ENCODE measurements at regions not wholly inside any gene's neighbourhood (a gene's known extent, or its start where the extent isn't known, plus 50 kb on each side); places are given as distances from the start of the nearest gene placed in this dataset.
"Not testable (repeated sequence)": the region's sequence is repeated elsewhere in the genome, so short reads cannot be mapped to it uniquely, and the experiment has no call there.

DNA sequence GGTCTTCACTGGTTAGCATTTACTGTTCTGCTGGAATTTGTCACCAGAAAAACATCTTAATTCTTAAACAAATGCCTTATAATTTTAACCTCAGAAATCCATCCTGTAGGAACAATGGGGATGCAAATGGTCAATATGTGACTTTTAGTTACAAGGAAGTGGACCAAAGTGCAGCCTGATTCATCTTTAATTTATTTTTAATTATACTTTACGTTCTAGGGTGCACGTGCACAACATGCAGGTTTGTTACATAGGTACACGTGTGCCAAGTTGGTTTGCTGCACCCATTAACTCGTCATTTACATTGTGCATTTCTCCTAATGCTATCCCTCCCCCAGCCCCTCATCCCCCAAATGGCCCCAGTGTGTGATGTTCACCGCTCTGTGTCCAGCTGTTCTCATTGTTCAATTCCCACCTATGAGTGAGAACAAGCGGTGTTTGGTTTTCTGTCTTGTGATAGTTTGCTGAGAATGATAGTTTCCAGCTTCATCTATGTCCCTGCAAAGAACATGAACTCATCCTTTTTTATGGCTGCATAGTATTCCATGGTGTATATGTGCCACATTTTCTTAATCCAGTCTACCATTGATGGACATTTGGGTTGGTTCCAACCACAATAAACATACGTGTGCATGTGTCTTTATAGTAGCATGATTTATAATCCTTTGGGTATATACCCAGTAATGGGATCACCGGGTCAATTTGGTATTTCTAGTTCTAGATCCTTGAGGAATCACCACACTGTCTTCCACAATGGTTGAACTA, 262.5 kb upstream of the PTGER4 start:
- DNase-seq; in situ Hi-C loops (cut with HindIII; ENCODE audit: low pct_ligation_motif_present, low pct_unique_long_range_greater_than_20kb, low sequenced_read_pairs): not testable (repeated sequence)

DNA sequence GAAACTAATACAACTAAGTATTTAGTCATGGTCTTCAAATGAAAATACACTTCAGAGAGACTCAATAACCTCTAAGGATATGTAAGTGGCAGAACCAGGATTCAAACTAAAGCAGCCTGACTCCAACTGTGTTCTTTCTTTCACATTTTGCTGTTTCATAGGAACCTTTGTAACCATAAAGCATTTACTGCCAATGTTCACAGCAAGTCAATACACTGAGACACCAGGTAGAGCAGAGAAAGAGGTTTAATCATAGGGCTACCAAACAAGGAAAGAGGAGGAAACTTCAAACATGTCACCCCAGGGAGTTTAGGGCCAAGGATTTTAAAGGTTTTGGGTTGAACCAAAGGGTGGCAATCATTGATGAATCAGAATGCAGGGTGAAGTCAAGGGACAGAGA, 263.1 kb upstream of the PTGER4 start:
- in situ Hi-C loops (cut with HindIII; ENCODE audit: low pct_ligation_motif_present, low pct_unique_long_range_greater_than_20kb, low sequenced_read_pairs), result no loop called here
- DNase-seq, result no peak

DNA sequence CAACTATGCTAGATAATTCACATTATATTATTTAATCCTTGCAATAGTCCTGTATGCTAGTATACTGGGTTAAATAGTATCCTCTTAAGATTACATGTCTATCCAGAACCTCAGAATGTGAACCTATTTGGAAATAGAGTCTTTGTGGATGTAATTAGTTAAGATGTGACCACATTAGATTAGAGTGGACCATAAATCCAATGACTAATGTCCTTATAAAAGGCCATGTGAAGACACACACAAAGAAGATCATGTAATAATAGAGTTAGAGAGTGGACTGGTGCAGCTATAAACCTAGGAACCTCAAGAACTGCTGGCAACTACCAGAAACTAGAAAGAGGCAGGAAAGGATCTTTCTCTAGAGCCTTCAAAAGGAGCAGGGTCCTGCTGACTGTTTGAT, 263.6 kb upstream of the PTGER4 start:
- DNase-seq, result no peak

DNA sequence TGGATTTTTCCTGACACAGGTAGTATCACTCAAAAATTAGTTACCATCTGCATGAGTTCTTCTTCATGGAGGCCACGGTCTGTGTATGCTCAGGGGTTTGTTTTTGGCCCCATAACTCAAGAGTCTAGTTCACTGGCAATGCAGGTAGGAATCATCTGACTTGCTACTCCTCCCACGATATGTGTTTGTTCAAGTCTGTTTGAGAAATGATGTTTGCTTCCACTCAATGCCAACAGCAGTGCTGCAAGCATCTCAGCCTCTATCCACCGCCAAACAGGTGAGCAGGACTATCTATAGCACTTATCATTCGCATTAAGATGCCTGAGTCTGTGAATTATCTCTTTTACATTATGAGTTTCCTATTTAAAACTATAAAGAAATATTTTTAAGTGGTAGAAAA, 264.8 kb upstream of the PTGER4 start:
- in situ Hi-C loops (cut with HindIII; ENCODE audit: low pct_ligation_motif_present, low pct_unique_long_range_greater_than_20kb, low sequenced_read_pairs), result no loop called here
- DNase-seq, result no peak

More for the DNA sequence above, 263.6 kb upstream of the PTGER4 start:
- in situ Hi-C loops (cut with HindIII; ENCODE audit: low pct_ligation_motif_present, low pct_unique_long_range_greater_than_20kb, low sequenced_read_pairs), result no loop called here

DNA sequence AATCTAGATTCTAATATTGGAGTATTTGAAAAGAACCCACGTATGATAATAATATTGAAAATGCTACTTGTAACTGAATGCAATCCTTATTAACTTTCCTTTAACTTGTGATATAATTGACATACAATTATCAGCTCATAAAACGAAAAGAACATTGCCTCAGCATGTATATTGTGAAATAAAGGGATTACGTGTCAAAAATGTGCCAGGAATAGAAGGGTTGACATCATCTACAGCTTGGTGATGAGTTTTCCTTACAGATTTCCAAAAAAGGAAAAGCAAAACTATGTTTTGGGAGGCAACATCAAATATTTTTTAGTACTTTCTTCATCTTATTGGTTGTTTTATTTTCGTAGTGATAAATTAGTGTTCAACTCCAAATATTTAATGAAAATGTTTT, 266.0 kb upstream of the PTGER4 start:
- no peak for DNase-seq
- in situ Hi-C loops (cut with HindIII; ENCODE audit: low pct_ligation_motif_present, low pct_unique_long_range_greater_than_20kb, low sequenced_read_pairs), result no loop called here

DNA sequence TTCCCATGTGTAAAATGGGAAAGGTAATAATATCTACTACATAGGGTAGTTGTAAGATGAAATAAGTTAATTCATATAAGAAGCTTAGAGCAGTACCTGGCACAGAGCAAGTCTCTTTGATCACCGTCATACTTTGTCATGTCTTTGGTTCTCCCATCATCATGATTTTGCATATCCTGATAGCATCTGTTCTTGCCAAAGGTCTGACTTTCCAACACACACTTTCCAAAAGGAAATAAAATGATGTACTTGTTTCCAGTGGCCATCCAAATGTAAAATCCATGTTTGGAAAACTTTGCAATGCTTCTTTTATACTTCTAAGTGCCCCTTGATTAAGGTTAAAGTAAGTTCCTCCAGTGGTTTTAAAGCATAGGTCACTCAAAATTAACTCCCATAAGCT, 266.9 kb upstream of the PTGER4 start:
- DNase-seq, result no peak
- in situ Hi-C loops (cut with HindIII; ENCODE audit: low pct_ligation_motif_present, low pct_unique_long_range_greater_than_20kb, low sequenced_read_pairs), result no loop called here

DNA sequence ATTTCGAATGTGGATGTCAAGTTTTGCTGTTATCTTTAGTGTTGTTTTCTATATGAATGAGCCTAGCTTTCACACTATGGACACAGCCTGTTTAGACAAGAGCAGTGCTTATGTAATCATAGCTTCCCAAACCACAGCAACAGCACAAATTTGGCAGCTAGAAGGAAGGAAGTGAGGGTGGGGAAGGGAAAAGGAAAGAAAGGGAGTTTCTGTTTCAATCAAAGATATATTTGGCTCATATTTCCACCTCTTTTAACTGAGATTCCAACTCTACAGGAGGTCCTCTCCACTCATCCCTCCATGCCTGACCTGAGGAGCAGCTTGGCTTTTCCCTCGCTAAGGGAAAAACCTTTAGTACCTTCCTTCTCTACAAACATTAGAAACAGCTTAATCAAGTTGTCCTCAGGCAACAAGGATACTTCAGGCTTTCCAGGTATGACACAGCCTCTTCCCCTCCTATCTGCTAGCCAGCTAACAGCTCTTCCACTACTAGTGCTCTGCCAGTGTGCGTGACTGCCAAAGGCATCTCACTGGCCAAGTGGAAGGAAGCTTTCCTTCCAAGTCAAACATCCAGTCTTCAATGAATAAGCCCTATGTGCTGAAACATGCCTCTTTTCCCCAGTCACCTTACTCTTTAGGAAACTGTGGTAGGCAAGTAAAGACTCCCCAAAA, 268.6 kb upstream of the PTGER4 start:
- DNase-seq, result no peak
- in situ Hi-C loops (cut with HindIII; ENCODE audit: low pct_ligation_motif_present, low pct_unique_long_range_greater_than_20kb, low sequenced_read_pairs), result no loop called here

DNA sequence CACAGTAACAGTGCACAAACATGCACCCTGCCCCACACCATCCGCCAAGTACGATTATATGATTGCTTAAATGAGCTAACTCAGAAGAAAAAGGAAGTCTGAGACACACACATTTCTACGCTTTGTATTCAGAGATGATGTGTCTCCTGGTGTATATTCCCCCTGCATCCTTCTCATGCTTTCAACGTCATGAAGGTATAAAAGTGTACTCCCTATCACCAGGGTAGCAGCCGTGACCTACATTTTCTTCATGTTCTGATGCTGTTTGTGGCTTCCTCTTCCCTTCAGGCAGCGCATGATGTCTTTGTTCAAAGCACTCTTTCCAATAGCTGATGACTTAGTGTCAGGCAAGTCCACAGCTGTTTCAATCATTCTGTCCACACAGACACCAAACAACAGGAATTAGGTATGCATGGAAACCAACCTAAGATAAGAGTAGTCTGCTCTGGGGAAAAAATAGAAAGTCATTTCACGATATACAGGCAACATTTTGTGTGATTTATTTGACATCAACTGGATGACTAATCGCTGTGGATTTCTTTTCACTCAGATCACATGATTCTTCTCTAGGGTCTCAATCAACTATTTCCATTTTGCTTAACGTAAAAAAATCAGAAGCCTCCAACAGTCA, 269.4 kb upstream of the PTGER4 start:
- DNase-seq, result no peak
- in situ Hi-C loops (cut with HindIII; ENCODE audit: low pct_ligation_motif_present, low pct_unique_long_range_greater_than_20kb, low sequenced_read_pairs), result no loop called here

DNA sequence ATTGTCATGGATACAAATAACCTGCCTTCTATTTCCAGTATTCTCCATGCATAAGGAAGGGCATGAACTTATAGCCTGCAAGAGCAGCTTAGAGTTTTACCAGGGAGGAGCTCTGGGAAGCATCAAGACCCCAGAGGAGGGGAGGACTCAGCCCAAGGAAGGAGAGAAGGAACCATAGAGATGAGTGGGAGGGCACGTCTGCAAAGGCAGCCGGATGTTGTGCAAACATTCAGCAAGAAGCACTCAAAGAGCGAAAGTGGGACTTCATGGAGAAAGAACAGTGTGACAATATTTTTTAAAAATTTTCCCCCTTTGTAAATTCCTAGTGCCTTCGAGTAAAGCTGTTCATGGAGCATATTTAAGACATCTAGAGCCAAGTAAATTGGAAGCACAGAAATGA, 270.1 kb upstream of the PTGER4 start:
- DNase-seq, result no peak
- in situ Hi-C loops (cut with HindIII; ENCODE audit: low pct_ligation_motif_present, low pct_unique_long_range_greater_than_20kb, low sequenced_read_pairs), result no loop called here

DNA sequence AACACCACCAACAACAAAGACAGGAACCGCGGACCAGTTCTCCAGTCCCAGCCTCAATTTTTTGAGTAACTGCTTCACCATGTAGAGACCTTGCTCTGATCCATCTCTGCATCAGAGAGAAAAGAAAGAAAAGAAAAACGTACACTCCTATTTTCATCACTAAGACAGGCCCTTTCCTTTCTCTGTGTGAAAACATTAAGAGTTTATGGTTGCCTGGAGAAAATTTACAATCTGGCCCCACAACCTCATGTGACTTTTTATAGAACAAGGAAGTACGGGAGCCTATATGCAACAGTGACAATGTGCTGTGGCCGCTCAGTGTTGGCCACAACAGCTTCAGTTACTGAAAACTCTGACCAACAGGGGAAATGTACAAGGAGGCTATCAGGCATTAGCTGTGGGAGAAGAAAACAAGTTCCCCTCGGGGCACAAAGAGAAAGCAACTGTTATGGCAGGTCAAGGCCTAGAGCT, 272.9 kb upstream of the PTGER4 start:
- DNase-seq, result no peak
- in situ Hi-C loops (cut with HindIII; ENCODE audit: low pct_ligation_motif_present, low pct_unique_long_range_greater_than_20kb, low sequenced_read_pairs), result no loop called here

DNA sequence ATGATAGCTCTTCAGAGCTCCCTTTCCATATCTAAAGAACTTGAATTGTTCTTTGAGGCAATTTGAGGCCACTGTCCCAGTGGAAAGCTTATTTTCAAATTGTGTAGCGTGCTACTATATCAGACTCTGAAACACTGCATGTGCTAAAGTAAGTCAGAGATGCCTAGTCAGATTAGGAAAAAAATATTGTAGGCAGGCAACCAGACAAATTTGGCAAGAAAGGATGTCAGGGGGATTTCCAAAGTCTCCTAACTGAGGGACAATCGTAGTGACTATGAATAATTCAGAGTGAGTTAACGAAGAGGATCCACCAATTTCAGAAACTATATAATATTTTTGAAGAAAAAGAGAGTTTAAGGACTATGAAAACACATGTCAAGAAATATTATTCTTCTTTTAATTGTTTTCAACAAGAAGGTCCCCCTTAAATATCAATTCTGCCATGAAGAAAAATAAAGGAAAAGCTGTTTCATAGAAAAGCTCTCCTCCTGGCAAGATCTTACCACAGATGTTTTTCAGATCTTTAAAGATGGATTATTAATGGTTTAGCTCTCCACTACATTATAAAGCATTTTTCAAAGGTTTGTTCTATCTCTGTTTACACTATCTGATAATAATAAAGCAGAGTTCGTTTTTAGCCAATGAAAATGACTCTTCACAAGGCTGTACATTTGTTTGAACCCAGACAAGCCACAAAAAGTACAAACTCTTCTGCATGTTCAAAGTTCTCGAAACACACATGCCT, 273.5 kb upstream of the PTGER4 start:
- in situ Hi-C loops (cut with HindIII; ENCODE audit: low pct_ligation_motif_present, low pct_unique_long_range_greater_than_20kb, low sequenced_read_pairs), result no loop called here
- no peak for DNase-seq

DNA sequence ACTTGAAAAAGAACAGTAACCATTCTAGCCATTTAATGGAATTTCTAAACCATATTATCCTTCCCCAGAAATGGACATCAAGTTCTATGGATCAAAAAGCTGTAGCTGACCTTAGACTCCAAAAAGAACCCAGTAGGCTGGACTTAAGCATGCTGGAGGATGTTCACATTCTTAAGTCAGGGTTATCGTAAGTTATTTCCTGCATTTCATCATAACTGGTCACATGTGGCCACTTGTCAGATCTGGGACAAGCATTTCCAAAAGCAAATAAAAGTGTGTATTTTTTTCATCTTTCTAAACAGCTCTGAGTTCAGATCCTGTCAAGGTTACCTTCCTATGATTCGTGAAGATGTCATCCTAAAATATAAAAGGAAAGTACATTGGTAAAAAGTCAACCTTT, 274.5 kb upstream of the PTGER4 start:
- DNase-seq, result no peak
- in situ Hi-C loops (cut with HindIII; ENCODE audit: low pct_ligation_motif_present, low pct_unique_long_range_greater_than_20kb, low sequenced_read_pairs), result no loop called here

DNA sequence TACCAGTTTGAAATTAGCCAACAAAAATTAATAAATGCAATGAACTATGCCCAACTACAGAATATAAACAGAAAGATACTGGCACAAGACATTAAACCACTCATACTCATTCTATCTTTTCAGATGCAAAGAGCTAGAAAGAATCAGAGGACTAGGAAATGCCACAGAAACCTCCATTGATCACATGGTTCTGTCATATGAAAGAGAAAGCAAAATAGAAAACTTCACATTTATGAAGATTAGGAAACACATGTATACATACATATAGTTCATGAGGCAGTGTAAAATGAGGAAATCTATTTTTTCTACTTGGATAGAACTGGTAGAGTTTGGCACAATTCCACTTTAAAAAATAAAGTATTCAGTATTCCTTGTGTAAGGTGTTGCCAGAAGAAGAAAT, 275.1 kb upstream of the PTGER4 start:
- in situ Hi-C loops (cut with HindIII; ENCODE audit: low pct_ligation_motif_present, low pct_unique_long_range_greater_than_20kb, low sequenced_read_pairs), result no loop called here
- no peak for DNase-seq

DNA sequence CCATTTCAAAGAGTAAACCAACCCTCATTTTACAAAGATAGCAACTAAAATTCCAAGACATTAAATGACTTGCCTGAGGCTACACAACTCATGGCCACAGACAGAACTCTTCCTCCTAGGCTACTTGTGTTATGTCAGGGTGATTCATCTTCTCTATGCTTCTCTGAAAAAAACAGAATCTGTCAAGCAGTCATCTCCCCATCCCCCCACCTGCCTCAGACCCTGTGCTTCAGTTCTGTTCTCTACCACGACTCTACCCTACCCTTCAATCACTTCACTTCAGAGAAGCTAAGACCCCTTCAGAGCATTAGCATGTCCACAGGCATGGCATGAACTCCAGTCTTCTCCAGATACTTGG, 277.7 kb upstream of the PTGER4 start:
- in situ Hi-C loops (cut with HindIII; ENCODE audit: low pct_ligation_motif_present, low pct_unique_long_range_greater_than_20kb, low sequenced_read_pairs), result no loop called here
- DNase-seq, result no peak

DNA sequence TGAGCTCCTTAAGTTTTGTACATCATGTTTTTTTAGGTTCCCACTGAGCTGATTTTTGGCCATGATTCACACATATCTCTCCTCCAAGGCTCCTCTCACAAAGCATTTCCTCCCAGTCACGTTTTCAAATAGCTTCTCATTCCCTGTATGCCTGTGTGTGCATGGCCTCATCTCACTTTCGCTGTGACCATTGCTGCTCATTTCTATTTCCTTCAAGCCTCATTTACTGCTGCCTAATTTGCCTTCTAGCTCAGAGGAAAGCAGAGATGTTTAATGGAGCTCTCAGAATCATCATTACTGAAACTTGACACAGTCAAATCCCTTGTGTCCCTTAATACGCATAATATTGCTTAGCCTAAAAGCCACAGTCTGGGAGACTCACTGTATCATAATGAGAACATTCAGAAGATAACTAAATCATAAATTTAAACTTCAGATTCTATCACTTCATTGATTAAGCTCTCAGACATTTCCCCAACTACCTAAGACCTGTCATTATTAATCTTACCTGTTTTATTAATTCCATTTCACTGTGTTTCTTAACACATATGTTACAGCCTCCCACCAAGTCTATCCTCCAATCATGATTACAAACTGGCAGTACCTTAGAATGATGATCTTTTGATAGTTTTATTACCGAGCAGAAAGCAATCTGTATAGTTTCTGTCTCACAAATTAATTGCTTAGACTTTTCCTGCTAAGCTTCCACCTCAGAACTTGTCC, 278.3 kb upstream of the PTGER4 start:
- no peak for DNase-seq
- in situ Hi-C loops (cut with HindIII; ENCODE audit: low pct_ligation_motif_present, low pct_unique_long_range_greater_than_20kb, low sequenced_read_pairs), result no loop called here

DNA sequence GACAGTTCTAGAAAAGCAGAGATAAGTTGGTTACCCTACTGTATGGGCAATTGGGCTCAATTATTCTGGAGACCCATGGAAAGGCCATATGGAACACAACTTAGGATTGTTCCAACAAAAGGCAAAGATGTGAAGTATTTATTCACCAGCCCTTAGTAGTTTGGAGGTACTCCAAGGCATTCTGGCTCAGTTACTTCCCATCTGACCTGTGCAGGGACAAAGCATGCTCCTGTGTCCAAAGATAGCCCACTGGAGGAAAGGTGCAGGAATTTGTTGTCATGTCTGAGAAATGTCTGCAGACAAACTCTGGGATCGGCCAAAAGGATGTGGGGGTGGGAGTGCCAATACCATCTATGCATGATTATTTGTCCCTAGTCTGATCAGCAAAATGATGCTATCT, 279.5 kb upstream of the PTGER4 start:
- no peak for DNase-seq
- in situ Hi-C loops (cut with HindIII; ENCODE audit: low pct_ligation_motif_present, low pct_unique_long_range_greater_than_20kb, low sequenced_read_pairs), result no loop called here

DNA sequence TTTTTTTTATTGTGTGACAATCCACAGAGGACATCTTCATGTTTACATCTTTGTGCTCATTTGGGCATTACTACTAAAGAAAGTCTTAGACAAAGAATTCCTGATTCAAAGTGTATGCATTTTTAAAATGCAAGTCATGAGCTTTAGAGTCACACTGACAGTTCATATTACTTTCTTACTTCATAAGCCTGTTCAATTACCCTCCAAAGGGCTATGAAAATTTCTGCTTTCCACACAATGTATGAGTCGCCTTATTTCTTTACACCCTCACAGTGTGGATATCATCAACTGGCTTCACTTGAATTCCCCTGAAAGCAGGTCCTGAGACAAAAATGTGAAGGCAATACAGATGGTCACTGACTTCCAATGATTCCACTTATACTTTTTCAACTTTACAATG, 280.4 kb upstream of the PTGER4 start:
- DNase-seq, result no peak
- in situ Hi-C loops (cut with HindIII; ENCODE audit: low pct_ligation_motif_present, low pct_unique_long_range_greater_than_20kb, low sequenced_read_pairs), result no loop called here

DNA sequence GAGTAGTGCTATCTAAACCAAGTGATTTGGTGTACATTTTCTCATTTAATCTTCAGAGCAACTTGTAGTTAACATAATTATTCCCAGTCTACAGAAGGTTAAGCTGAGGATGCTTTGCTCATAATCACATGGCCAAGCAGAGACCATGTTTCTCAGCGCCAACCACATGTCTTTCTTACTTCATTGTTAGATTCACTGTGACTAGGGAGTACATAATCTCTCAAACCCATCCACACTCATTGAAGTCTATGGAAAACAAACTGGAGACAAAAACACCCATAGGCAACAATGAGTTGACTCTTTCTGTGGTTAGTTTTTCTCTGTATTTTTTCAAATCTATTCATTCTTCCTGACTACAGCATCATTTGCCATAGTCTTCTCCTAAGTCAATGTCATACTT, 281.7 kb upstream of the PTGER4 start:
- no peak for DNase-seq
- in situ Hi-C loops (cut with HindIII; ENCODE audit: low pct_ligation_motif_present, low pct_unique_long_range_greater_than_20kb, low sequenced_read_pairs), result no loop called here

DNA sequence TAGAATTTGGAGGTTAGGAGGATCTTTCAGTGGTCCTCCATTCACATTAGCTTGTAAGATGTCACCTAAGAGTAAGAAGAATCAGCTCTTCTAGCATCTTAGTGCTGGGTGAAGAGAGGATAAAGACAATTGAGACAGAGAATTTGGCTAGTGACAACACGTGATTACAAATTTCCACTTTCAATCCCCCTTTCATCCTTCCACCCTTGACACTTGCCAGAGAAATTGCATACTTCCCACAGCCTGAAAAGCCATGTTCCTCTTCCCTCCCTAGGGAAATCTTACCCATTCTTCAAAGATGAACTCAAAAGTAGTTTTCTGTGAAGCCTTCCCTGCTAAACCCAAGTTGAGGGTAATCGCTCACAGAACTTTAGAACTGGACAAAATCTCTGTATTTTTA, 282.6 kb upstream of the PTGER4 start:
- in situ Hi-C loops (cut with HindIII; ENCODE audit: low pct_ligation_motif_present, low pct_unique_long_range_greater_than_20kb, low sequenced_read_pairs), result no loop called here
- no peak for DNase-seq
